PC-3 (cell line): ENCODE measurements at regions not wholly inside any gene's neighbourhood (a gene's known extent, or its start where the extent isn't known, plus 50 kb on each side); places are given as distances from the start of the nearest gene placed in this dataset.

Experiments
- ATAC-seq: fragments of 200-7000 bp; cut with Tn5 transposase; 2 replicates; pipeline ENCODE4 v1.9.1; 2020; ENCODE audit warnings: mild to moderate bottlenecking, moderate library complexity
- BruUV-seq: library from RNA; stranded (reverse); fragments of 400-500 nt; replicated peaks from 2 replicates; lab custom pipeline; 2021; lab: Mats Ljungman, UMichigan
- CTCF ChIA-PET: fragments of 300-600 bp; sonication (Branson Sonifier 250); formaldehyde crosslinking; loops from one replicate; lab custom pipeline; 2022; ENCODE audit warnings: antibody characterized with exemption; lab: Charles Lee
- POLR2A ChIA-PET: fragments of 300-600 bp; sonication (Branson Sonifier 250); formaldehyde crosslinking; loops from one replicate; lab custom pipeline; 2022; ENCODE audit warnings: antibody characterized with exemption; ENCODE audit not compliant: unreplicated experiment; lab: Charles Lee
- DNase-seq: peaks from one replicate; pipeline ENCODE4 v3.0.0-alpha.2; 2015
- H2AFZ ChIP-seq: fragments of 300-600 bp; sonication (generic); 2 replicates; pipeline ENCODE4 v1.6.0; 2016; ENCODE audit warnings: antibody characterized with exemption, low read length
- H3F3A ChIP-seq: fragments of 300-600 bp; sonication (generic); one replicate; pipeline ENCODE4 v1.6.0; 2017; ENCODE audit warnings: antibody characterized with exemption, low read length, control low read depth, mild to moderate bottlenecking; ENCODE audit not compliant: unreplicated experiment
- H3K27ac ChIP-seq: fragments of 300-600 bp; sonication (generic); 2 replicates; pipeline ENCODE4 v1.5.1; 2016; ENCODE audit warnings: mild to moderate bottlenecking, low read length
- H3K27me3 ChIP-seq: fragments of 300-600 bp; sonication (generic); 2 replicates; pipeline ENCODE4 v1.6.1; 2016; ENCODE audit warnings: low read length, mixed read lengths
- H3K36me3 ChIP-seq: fragments of 300-600 bp; sonication (generic); 2 replicates; pipeline ENCODE4 v1.6.1; 2016; ENCODE audit warnings: low read depth, mixed run types, low read length, mixed read lengths
- H3K4me1 ChIP-seq: fragments of 300-600 bp; sonication (generic); 2 replicates; pipeline ENCODE4 v1.5.1; 2016; ENCODE audit warnings: low read length; ENCODE audit not compliant: insufficient read depth
- H3K4me2 ChIP-seq: fragments of 300-600 bp; sonication (generic); 2 replicates; pipeline ENCODE4 v1.6.0; 2016; ENCODE audit warnings: low read length
- H3K4me3 ChIP-seq: fragments of 300-600 bp; sonication (generic); 2 replicates; pipeline ENCODE4 v1.5.1; 2016; ENCODE audit warnings: mild to moderate bottlenecking, low read length, mixed read lengths
- H3K79me2 ChIP-seq: fragments of 300-600 bp; sonication (generic); 2 replicates; pipeline ENCODE4 v1.6.1; 2017; ENCODE audit warnings: low read length, mixed read lengths
- H3K9ac ChIP-seq: fragments of 300-600 bp; sonication (generic); 2 replicates; pipeline ENCODE4 v1.6.0; 2016; ENCODE audit warnings: mild to moderate bottlenecking, low read length
- H3K9me2 ChIP-seq: fragments of 300-600 bp; sonication (generic); replicated peaks from 2 replicates; pipeline ENCODE4 v1.6.1; 2016; ENCODE audit warnings: mixed run types, low read length, mixed read lengths
- H3K9me3 ChIP-seq: fragments of 300-600 bp; sonication (generic); 2 replicates; pipeline ENCODE4 v1.6.1; 2016; ENCODE audit warnings: low read length, mixed read lengths
- H4K20me1 ChIP-seq: fragments of 300-600 bp; sonication (generic); 2 replicates; pipeline ENCODE4 v1.6.1; 2016; ENCODE audit warnings: low read length, mixed read lengths
- CTCF ChIP-seq: fragments of 300-600 bp; sonication (generic); conservative IDR thresholded peaks from 2 replicates; pipeline ENCODE4 v1.5.1; 2017; ENCODE audit warnings: antibody characterized with exemption, low read depth, mild to moderate bottlenecking, low read length
- EZH2 ChIP-seq: fragments of 300-600 bp; sonication (generic); IDR thresholded peaks from one replicate; pipeline ENCODE4 v1.6.1; 2017; ENCODE audit warnings: antibody characterized with exemption, mild to moderate bottlenecking, low read length; ENCODE audit not compliant: unreplicated experiment
- EZH2phosphoT487 ChIP-seq: fragments of 300-600 bp; sonication (generic); IDR thresholded peaks from 2 replicates; pipeline ENCODE4 v1.6.1; 2018; ENCODE audit warnings: mild to moderate bottlenecking, antibody characterized with exemption, low read length, borderline replicate concordance
- intact Hi-C: fragments of 100-400 bp; cut with micrococcal nuclease; formaldehyde crosslinking; loops from 2 replicates; pipeline ENCODE4 v1.9.0; 2023

GRCh38 chr4:181650033-181650825, 593.0 kb upstream of the TENM3 start:
- Histone ChIP-seq H3K27me3 (peaks cover 4% of the 10 kb centered on the region; the same call in 1 of the 2 replicates), H3K27ac (no peak overlapping the region), H4K20me1 (no peaks in the 10 kb centered on the region), H3K4me2 (no peak overlapping the region), H3K4me3 (no peak overlapping the region), H3K4me1 (no peaks in the 10 kb centered on the region), H3K79me2 (no peaks in the 10 kb centered on the region), H3K9ac (no peak overlapping the region), H3F3A (no peaks in the 10 kb centered on the region), H3K9me2 (no peaks in the 10 kb centered on the region), H2AFZ (no peak overlapping the region), H3K9me3 (no peaks in the 10 kb centered on the region), H3K36me3 (no peaks in the 10 kb centered on the region)
- ChIA-PET CTCF (no interaction called here), POLR2A (no interaction called here)
- DNase-seq (no peak), ATAC-seq (no peak)
- no peak for TF ChIP-seq EZH2
- TF ChIP-seq EZH2phosphoT487, result no peak
- TF ChIP-seq CTCF, result no peak
- BruUV-seq, result no TSS peak
- intact Hi-C loops, result no loop called here

- Histone ChIP-seq H3K27me3 (no peaks in the 10 kb centered on the region), H4K20me1 (no peaks in the 10 kb centered on the region), H3K9me2 (no peaks in the 10 kb centered on the region), H3F3A (no peaks in the 10 kb centered on the region), H3K79me2 (no peaks in the 10 kb centered on the region), H3K9me3 (no peaks in the 10 kb centered on the region), H3K4me3 (no peak overlapping the region), H3K27ac (no peak overlapping the region), H3K4me2 (no peak overlapping the region), H3K36me3 (no peaks in the 10 kb centered on the region), H2AFZ (no peak overlapping the region), H3K9ac (no peak overlapping the region), H3K4me1 (no peaks in the 10 kb centered on the region)
- ChIA-PET CTCF (no interaction called here), POLR2A (no interaction called here)
- ATAC-seq, result no peak
- no peak for TF ChIP-seq CTCF
- no peak for TF ChIP-seq EZH2
- TF ChIP-seq EZH2phosphoT487, result no peak
- intact Hi-C loops, result no loop called here
- BruUV-seq, result no TSS peak
- no peak for DNase-seq
These were observed 586.5 kb upstream of the TENM3 start for GRCh38 chr4:181656748-181657147.

DNA sequence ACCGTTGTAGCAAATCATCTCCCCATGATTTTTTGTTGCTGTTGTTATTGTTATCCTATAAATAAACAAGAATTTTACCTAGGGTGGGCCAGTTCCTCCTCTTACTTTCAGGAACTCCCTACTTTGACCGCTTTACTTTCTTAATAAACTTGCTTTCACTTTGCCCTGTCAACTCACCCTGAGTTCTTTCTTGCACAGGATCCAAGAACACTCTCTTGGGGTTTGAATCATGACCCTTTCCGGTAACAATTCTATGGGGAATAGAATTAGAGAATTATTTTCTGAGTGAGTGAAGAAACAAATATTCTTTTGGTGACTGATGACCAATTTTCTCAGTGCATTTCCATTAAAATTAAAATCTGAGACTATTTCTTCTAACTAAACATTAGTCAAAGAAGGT, 584.0 kb upstream of the TENM3 start:
- Histone ChIP-seq H3K9me3 (no peaks in the 10 kb centered on the region), H2AFZ (no peak overlapping the region), H4K20me1 (no peaks in the 10 kb centered on the region), H3K9me2 (no peaks in the 10 kb centered on the region), H3K9ac (no peak overlapping the region), H3K4me2 (no peak overlapping the region), H3K27me3 (no peaks in the 10 kb centered on the region), H3K36me3 (no peaks in the 10 kb centered on the region), H3K4me1 (no peaks in the 10 kb centered on the region), H3K27ac (no peak overlapping the region), H3K4me3 (no peak overlapping the region), H3K79me2 (no peaks in the 10 kb centered on the region), H3F3A (no peaks in the 10 kb centered on the region)
- ATAC-seq, result no peak
- ChIA-PET CTCF (no interaction called here), POLR2A (no interaction called here)
- BruUV-seq, result no TSS peak
- intact Hi-C loops, result no loop called here
- no peak for TF ChIP-seq EZH2
- TF ChIP-seq EZH2phosphoT487, result no peak
- TF ChIP-seq CTCF, result no peak
- DNase-seq, result no peak
